ENCODE measurements at regions not wholly inside any gene's neighbourhood (a gene's known extent, or its start where the extent isn't known, plus 50 kb on each side); places are given as distances from the start of the nearest gene placed in this dataset.

DNA sequence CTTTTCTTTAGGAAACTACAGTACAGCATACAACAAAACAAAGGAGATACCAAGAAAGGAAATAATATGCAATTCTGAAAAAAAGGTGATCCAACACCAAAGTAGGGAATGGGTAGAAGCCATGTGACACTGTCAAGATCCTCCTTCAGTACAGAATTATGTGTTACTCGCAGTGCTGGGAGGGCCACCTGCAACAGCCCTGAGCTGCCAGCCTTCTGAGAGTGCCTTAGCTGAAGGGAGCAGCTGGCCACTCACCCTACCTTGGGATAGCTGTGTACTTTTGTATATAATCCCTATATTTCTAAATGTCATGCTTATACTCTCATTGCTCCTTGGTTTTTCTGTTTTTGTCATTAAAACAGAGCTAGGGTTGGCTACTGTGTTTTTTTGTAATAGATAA lies 1518.2 kb upstream of the PCDH20 start:
- no peak for DNase-seq

DNA sequence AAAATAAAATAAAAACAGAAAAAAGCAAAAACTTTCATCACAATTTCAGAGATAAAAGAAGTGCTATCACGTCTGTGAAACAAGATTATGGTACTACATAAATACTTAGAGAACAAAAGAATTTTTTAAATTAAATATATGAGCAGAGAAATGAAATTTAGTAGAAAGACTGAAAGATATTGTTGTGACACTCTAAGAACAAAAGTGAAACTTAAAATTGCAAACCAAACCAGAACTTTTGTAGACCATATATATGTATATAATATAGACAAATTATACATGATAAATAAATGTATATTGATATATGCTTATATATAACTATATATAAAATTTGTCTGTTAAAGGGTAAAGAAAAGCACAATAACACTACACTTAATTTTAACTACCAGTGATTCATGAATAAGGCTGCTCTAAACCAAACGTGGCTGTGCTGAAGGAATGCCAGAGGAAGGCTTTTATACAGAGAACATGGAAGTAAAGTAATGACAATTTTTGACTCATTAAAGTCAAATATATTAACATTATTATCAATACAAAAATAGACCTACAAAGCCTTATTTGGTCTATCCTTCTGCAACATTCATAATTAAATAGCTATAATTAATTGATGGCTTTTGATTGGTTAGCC lies 1516.7 kb upstream of the PCDH20 start:
- no peak for DNase-seq

DNA sequence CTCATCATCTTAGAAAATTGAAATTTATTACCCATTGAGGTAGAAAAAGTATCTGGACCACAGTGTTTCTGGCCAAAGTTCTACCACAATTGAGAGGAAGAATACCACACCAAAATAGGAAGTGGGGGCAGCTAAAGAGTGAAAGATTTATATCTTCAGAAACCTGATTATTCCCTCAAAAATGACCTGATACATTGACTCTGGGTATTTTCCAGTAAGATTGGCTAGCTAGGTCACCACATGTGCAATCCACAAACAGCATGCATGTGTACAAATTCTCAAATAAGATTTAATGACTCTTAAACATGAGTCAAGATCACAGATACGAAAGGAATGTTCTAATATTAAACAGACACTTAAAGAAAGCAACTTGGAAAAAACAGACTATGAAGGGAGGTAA lies 1516.2 kb upstream of the PCDH20 start:
- no peak for DNase-seq

DNA sequence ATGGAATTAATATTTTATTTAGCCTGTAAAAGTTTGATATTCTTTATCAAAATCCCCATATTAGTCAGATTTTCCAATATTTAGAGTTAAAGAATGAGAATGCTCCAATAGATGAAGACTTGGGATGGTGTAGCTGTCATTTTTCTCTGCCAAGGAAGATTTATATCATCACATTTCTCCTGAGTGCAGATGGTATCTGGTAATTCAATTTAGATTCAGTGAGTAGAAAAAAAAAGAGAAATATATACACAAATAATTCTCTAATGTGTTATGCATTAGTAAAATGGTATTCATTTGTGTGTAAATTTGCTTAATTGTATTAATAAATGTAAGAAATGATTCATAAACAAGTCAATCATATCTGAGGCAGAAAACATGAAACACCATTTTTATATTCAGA lies 1508.7 kb upstream of the PCDH20 start:
- no peak for DNase-seq

DNA sequence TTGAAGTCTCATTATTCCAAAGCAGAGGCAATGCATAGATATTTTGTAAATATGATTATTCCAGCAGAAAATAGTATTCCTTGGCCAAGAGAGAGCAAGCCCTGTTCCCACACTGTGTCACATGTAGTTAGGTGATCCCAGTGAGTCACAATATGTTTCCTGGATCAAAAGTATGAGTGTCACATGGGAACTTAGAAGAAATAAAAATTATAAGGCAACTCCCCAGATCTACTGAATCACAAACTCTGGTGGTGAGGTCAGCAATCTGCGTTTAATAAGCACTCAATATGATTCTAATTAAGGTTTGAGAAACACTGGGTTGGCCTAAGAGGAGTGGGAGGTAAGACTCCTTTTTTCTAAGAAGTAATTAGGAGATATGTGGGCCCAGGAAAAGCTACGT lies 1504.5 kb upstream of the PCDH20 start:
- DNase-seq, result no peak

DNA sequence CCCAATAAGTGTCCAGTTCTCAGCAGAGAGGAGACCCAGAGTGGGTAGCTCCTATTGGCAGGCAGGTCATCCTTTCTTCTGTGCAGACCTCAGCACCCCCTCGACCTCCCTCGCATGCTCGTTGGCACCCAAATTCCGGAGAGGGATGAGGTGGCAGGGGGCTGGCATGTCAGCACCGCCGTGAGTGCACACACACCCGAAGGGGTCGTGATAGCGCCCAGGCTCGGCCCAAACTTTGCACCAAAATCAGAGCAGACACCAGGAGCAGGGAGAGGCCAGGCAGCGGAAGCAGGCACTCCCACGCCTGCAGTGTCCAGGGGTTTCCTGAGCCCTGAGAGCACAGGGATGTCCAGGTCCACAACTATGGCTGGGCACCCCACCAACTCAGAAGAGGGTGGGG lies 1503.8 kb upstream of the PCDH20 start:
- no peak for DNase-seq

DNA sequence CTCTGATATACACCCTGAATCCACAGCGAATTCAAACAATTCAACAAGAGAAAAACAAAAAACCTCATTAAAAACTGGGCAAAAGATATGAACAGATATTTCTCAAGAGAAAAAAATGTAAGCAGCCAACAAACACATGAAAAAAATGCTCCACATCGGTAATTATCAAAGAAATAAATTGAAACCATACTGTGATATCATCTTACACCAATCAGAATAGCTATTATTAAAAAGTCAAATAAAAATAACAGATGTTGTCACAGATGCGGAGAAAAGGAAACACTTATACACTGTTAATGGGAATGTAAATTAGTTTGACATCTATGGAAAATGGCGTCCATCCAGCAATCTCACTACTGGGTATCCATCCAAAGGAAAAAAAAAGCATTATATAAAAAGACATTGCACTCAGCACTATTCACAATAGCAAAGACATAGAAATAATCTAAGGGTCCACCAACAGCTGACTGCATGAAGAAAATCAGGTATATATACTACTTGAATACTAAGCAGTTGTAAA lies 1495.0 kb upstream of the PCDH20 start:
- DNase-seq, result no peak

DNA sequence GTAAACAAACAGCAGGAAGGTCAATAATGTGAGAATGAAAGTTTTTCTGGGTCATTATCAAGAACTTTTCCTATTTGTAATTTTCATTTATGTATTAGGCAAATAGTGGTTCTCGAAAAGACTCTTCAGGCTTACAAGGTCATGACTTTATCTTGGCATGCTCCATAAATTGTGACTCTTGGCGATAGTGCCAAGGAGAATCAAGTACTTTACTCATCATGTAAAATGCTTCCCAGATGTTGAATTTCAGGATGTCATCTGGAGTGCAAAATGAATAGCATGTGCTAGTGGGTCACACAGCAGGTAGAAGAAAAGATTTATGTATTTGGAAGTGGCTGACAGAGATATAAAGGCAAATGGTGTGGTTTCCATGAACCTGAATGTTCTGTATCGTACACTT lies 1492.7 kb upstream of the PCDH20 start:
- no peak for DNase-seq

DNA sequence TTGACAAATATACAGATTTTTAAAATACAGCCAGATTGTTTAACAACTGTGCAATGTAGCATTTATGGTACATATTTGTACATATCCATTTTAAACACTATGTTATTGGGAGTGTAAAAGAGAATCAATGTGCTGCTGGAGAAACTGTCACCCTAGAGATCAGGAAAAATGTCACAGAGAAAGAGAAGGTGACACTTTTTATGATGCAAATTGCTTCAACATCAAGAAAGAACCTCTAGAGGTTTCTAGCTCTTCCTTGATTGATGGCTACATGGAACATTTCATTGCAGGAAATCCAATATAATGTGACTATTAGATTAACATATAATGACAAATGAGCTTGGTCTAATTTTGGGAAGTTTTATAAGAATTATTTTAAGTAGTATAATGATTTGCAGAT lies 1491.2 kb upstream of the PCDH20 start:
- DNase-seq, result no peak

DNA sequence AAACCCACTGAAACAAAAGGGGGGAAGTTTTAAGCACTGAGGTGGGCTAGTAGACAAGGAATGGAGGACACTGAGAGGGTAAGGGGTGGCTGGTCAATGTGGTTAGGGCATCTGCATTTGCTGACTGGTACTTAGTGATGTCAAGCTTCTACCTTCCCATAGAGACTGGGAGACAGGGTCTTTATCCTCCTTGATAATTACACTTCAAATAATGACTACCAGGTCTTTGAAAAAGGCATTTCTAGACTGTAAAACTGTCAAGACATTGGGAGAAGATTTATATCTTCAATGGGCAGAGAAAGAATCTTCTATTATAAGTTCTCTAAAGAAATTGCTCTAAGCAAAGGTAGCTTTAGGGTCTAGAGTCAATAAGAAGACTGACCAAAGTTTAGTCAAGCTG lies 1490.8 kb upstream of the PCDH20 start:
- DNase-seq, result no peak

DNA sequence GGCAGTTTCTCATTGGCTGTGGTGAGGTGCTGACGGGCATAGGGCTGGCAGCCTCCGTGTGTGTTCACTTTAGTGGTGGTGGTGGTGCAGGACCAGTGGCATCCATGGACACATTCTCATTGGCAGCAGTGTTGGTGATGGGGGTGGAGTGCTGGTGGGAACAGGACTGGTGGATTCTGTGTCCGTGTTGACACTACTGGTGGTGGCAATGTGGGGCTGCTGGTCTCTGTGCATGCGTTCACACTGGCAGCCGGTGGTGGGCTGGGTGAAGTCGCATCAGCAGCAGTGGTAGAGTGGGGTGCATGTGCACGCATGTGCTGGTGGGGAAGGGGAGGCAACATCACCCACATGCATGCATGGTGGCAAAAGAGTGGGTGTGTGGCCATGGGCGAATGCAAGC lies 1471.4 kb upstream of the PCDH20 start:
- no peak for DNase-seq

DNA sequence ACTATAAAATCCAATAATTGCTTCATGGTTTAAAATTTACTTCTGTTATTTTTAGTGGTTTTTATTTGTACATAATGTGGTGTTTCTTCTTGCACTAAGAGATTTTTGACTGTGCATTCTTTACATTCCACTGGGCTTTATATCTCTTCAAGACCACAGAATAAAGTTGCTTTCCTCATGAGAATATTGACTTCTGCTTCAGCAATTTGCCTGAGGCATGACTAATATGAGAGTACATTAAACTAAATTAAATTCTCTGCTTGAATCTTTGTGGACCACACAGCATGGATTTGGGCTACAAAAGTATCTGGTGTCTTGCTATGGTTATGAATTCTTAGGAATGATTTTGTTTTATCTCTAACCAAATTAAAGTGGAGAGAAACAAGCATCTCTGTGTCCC lies 1463.4 kb upstream of the PCDH20 start:
- no peak for DNase-seq

DNA sequence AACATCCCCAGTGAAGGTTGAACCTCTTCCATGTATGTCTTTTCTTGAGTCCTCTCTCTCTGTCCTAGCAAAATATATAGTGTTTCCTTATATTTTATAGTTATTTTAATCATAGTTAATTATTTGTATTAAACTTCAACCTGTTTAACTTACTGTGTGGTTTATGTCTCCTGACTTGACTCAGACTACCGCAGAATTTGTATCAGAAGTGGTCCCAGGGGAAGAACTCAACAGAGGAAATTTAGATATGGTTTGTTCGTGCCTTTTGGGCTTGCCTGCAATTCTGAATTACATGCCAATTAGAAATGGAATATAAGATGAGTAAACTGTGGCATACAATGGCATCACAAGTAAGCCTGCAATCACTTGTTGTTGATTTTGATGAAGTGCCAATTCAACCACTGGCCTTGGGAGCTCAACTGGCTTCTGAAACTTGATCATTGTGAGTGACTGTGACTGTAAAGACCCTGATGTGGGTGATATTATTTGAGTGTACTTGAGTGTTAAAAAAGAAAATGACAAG lies 1459.5 kb upstream of the PCDH20 start:
- no peak for DNase-seq

DNA sequence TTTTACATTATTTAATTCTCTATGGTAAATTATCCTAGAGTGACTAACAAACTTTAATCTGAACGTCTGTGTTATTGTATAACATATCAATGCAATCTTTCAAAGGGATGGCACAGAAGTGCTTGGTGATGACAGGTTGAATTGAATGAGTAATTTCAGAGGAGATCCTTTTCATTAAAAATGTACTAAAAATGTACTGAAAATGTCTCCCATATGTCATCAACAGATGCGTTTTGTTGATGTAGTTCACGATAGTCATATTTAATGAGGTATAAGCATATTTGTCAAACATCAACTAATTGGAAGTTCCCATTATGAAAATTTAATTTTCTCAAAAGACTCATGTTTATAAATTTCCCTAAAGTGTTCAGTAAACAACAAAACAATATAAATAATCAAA lies 1434.7 kb upstream of the PCDH20 start:
- DNase-seq, result no peak

DNA sequence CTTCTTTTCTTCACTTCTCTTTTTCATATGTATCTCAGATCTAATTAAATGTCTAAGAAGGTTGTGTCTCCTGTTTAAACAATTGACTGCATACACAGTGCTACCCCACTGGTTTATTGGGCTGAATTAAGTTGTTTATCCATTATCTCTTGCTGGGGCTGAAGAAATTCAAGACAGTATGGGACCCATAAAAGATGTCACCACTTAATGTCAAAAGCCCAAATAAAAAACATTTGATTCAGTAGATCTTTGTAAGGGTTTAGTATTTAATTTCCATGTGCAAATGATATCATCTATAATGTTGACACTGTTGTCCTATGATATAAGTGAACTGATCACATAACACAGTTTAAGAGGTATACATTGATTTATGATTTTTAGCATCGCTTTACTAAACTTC lies 1431.9 kb upstream of the PCDH20 start:
- no peak for DNase-seq

DNA sequence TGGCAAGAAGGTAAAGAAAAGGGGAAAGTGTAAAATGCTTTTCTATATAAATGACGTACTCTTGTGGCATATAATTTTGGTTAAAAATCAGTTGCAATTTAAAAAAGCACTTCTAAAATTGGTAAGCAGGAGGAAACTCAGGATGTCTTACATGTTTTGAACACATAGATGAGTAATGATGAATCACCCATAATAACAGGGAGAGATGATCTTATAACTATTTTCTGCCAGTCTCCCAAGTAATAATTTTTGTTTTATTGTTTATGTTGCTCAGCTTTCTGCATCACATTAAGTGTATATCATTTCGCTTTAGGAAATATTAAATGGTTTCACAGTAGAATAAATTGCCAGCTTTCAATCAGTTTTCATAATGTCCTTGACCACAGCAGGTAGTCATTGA lies 1430.7 kb upstream of the PCDH20 start:
- no peak for DNase-seq

DNA sequence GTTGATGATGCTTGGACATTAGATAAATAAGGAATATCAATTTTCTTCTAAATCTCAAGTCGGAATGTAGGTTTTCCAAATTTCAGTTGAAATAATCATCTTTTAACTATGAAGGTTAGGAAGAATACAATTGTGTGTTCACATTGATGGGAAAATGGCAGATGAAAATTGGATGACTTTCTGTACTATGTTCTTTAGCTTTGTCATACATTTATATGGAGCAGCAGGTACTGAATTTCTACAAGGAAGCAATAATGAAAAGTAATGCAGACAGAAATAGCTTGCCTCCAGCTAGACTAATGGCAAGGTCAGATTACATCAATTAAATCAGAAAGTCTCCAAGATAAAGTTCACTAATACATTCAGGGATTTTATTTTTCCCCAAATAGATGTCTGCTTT lies 1423.7 kb upstream of the PCDH20 start:
- DNase-seq, result no peak

DNA sequence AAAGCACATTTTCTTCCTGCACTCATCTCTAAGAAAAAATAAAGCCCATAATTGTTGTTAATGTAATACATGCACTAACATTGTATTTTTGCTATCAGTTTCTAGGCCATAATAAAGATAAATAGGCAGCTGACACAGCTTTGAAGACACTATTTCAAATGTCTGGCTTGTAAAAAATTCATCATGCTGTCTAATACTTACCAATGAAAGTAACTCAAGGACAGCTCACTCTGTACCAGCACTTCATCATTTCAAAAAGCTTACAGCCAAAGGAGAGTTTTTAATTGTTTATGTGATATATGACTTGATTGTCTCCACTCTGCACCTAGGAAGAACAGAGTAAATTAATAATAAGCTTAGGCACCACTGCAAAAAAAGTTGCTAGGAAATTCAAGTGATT lies 1423.3 kb upstream of the PCDH20 start:
- DNase-seq, result no peak

DNA sequence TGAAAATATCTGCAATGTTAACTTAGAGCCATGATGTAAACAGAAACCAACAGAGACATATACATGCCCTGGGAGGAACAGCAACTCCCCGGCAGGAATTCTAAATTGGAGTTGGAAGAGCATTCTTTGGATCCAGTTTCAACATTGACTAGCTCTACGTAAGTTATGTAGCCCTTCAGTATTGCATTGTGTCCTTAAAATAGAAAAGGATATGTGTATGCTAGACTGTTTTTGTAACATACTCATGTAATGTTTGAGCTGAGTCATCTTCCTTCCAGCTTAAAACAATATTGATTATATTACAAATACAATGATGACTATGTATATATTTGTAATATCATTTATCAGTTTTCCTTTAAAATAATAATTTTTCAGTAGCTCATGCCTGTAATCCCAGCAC lies 1422.2 kb upstream of the PCDH20 start:
- no peak for DNase-seq

DNA sequence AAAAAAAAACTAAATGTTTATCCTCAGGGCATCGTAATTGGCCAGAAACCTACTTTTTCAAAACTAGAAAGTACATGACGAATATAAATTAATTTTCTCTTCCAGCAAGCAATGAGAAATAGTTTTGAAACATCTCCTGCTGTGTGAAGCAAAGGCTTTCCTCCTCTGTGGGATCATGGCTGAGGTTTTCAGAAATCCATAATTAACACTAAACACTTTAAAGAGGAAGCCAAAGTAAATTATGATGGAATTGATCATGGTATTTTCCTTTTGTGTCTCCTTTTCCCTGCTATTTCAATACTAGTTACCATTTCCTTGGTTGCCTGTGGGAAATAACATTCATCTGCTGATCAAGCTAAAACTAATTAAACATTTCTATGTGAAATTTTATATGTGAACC lies 1413.8 kb upstream of the PCDH20 start:
- no peak for DNase-seq

DNA sequence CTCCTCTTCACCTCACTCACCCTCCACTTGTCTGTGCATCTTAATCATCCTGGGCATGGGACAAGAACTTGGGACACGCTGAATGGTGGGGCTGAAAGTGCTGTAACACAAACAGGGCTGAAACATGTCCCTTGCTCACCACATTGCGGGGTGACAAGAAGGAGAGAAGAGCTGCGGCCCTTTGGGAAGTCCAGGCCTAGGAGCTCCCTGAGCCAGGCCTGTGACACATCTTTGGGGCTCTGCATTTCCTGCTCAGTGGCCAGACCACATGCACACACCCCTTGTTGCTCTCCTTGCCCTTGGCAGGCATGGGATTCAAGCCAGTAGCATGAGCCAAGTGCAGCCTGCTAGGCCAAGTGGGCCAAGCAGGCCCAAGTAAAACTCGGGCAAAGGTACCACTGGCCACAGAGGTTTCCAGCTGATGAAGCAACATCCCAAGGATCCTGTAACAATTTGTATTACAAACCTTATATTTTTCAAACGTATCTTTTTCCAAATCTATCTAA lies 1384.3 kb upstream of the PCDH20 start:
- no peak for DNase-seq

DNA sequence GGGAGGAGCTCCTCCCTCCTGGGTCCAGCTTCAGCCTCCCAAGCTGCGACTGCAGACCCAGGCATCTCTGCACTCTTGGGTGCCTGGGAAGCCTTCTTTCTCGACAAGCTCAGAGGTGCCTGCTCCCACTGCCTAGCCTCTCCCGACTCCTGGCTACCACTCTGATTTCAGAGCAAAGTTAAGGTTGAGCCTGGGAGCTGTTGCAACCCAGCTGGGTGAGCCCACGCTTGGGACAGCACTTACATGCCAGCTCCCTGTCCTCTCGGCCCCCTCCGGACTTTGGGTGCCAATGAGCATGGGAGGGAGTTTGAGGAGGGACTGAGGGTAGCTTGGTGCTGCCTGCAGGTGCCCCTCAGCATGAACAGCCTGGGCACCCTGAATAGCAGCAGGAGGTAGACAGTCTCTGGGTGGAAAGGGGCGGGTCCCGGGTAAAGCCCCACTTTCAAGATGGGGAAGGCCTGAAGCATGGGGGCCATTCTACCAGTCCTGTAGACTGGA lies 1383.4 kb upstream of the PCDH20 start:
- DNase-seq, result no peak

DNA sequence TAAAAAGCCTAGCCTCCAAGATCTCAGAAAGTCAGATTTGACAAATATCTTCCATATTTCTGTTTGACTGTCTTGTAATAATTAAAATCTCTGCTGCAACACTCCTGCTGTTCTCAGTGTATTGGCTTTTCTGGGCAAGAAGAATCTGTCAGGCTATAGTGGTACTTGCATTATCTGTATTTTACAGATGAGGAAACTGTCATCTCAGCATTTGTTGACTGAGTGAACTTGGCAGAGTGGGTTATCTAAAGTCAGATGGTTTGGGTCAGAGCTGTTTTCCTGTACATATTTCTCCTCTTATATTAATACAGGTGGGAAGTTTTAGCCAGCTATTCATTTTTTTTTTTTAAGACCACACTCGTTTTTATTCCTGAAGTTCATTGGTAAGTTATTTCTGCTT lies 1378.2 kb upstream of the PCDH20 start:
- DNase-seq, result no peak

DNA sequence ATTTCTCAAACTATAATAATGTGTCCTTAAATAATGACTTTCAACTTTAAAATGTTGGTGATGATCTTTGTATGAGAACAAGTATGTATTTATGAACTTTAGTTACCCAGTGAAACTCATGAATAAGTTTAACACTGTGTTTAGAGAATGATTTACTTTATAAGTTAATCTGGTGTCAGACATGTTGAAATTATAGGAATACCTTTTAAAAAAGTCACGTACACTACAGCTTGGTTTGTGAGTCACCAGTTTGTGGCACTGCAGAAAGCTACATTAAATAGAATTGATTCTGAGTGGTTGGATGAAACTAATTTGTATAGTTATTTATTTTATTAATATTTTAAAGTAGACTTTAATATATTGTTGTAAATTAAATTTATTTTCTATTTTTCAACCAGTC lies 1366.2 kb upstream of the PCDH20 start:
- DNase-seq, result no peak

DNA sequence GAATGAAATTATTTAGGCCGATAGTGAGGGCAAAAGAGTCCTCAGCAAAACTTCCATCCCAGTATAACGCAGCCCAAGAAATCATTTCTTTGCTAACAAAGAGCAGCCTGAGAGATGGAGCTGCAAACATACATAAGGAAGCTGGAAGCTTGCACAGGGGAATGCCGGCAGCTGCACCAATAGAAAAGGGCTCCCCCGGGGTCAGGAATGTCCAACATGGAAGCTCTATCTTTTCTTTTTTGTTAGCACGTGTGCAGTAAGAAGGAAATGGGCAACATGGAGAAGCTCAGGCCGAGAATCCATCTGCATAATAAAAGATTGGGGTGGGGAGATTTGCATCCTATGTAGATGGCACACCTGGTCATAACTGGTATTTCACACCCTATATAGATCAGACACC lies 1363.5 kb upstream of the PCDH20 start:
- no peak for DNase-seq

All from stimulated activated naive CD4-positive, alpha-beta T cell (primary cell).